GM12872 (cell line): ENCODE measurements at regions not wholly inside any gene's neighbourhood (a gene's known extent, or its start where the extent isn't known, plus 50 kb on each side); places are given as distances from the start of the nearest gene placed in this dataset.

Source experiments
- CTCF ChIP-seq: IDR thresholded peaks from 3 replicates; pipeline ENCODE4 v1.5.1; 2011; ENCODE audit warnings: low read depth, mild to moderate bottlenecking, low read length, moderate library complexity; ENCODE audit not compliant: insufficient read depth

- no peak for TF ChIP-seq CTCF
Observed at GRCh38 chr6:121885399-121886152, 450.1 kb downstream of the GJA1 start.

GRCh38 chr6:121886223-121886830 is 450.9 kb downstream of the GJA1 start:
- no peak for TF ChIP-seq CTCF

- no peak for TF ChIP-seq CTCF
Observed at GRCh38 chr6:121887724-121888123, 452.3 kb downstream of the GJA1 start.

GRCh38 chr6:121890307-121890910 is 455.0 kb downstream of the GJA1 start:
- TF ChIP-seq CTCF: no peak

- TF ChIP-seq CTCF: no peak
Observed at GRCh38 chr6:121896363-121896762, 460.9 kb downstream of the GJA1 start.

GRCh38 chr6:121896771-121897170 is 461.3 kb downstream of the GJA1 start:
- no peak for TF ChIP-seq CTCF

- no peak for TF ChIP-seq CTCF
Observed at GRCh38 chr6:121897337-121897760, 461.9 kb downstream of the GJA1 start.
